ENCODE measurements at regions not wholly inside any gene's neighbourhood (a gene's known extent, or its start where the extent isn't known, plus 50 kb on each side); places are given as distances from the start of the nearest gene placed in this dataset.

DNA sequence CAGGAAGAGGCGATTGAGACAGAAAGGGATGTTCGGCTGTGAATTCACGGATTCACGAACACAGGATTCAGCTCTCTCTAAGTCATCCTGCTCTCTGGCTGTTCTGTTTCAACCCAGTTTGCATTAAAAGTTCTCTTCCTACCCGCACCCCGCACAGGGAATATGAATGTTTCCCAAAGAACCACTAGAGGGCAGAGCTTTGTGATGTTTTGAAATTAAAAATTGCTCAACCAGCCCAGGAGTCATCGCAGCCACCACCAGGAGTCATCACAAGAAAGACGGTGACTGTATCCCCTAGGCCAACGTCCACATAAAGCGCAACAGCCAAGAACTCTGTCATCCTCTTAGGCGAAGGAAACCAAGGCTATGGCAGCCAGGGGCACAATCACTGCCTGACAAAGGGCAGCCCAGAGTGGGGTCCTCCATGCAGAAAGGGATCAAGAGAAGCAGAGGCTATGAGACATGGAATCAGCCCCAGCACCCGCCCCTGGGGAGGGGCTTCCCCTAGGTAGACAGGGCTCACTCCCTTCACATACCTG lies 122.4 kb downstream of the WT1 start:
- TF ChIP-seq, protein P1, sequence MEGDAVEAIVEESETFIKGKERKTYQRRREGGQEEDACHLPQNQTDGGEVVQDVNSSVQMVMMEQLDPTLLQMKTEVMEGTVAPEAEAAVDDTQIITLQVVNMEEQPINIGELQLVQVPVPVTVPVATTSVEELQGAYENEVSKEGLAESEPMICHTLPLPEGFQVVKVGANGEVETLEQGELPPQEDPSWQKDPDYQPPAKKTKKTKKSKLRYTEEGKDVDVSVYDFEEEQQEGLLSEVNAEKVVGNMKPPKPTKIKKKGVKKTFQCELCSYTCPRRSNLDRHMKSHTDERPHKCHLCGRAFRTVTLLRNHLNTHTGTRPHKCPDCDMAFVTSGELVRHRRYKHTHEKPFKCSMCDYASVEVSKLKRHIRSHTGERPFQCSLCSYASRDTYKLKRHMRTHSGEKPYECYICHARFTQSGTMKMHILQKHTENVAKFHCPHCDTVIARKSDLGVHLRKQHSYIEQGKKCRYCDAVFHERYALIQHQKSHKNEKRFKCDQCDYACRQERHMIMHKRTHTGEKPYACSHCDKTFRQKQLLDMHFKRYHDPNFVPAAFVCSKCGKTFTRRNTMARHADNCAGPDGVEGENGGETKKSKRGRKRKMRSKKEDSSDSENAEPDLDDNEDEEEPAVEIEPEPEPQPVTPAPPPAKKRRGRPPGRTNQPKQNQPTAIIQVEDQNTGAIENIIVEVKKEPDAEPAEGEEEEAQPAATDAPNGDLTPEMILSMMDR (optimal IDR thresholded peaks at IDR 0.05 in 1 of 3, IDR thresholded peaks at IDR 0.05 in 1 of 3, conservative IDR thresholded peaks at IDR 0.05 in 1 of 3; ENCODE audit: extremely low read depth in 1 of 3, insufficient read depth in 2 of 3, low read length in 3 of 3): peak; percentile 48 to 77 (median 66)
- TF ChIP-seq EZH2 (IDR thresholded peaks at IDR 0.05; ENCODE audit: low read length): no peak
